ENCODE measurements at regions not wholly inside any gene's neighbourhood (a gene's known extent, or its start where the extent isn't known, plus 50 kb on each side); places are given as distances from the start of the nearest gene placed in this dataset.

DNA sequence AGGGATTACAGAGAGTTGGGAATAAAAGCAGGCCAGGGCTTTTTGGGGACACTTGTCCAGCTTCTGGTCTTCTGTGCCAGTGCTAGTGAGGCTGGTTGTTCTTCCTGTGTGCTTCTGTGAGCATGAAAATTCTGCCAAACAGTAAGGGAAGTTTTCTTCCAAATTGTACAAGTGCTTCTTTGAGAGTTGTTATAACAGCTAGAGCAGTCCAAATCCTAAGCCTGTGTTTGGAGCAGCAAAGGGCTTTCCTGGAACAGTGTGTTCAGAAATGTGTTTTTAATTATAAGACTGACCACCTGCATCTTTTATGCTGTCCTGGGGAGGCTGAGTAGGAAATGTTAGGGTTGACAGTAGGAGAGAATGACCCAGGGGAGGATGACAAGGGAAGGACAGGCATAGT lies 223.0 kb upstream of the P2RY1 start:
- H3K4me3 ChIP-seq (ENCODE audit: insufficient read depth, low read length) = no peak overlapping the region
- no peak overlapping the region for H3K27ac ChIP-seq (ENCODE audit: low read depth, low read length)
- no peak overlapping the region for H2AFZ ChIP-seq (ENCODE audit: low read length)
- no peaks in the 10 kb centered on the region for H4K20me1 ChIP-seq (ENCODE audit: insufficient read depth, low read length)
- H3K36me3 ChIP-seq (ENCODE audit: insufficient read depth, low read length) = no peaks in the 10 kb centered on the region
- DNase-seq (ENCODE audit: insufficient read length, low spot score, missing footprints) = no peak
- no peaks in the 10 kb centered on the region for H3K27me3 ChIP-seq (ENCODE audit: insufficient read depth, low read length)
- no peaks in the 10 kb centered on the region for H3K79me2 ChIP-seq (ENCODE audit: insufficient read depth, low read length)
- no peaks in the 10 kb centered on the region for H3K4me1 ChIP-seq (ENCODE audit: insufficient read depth, low read length)
- H3K4me2 ChIP-seq (ENCODE audit: insufficient read depth, low read length) = no peak overlapping the region
- TF ChIP-seq, protein P1, sequence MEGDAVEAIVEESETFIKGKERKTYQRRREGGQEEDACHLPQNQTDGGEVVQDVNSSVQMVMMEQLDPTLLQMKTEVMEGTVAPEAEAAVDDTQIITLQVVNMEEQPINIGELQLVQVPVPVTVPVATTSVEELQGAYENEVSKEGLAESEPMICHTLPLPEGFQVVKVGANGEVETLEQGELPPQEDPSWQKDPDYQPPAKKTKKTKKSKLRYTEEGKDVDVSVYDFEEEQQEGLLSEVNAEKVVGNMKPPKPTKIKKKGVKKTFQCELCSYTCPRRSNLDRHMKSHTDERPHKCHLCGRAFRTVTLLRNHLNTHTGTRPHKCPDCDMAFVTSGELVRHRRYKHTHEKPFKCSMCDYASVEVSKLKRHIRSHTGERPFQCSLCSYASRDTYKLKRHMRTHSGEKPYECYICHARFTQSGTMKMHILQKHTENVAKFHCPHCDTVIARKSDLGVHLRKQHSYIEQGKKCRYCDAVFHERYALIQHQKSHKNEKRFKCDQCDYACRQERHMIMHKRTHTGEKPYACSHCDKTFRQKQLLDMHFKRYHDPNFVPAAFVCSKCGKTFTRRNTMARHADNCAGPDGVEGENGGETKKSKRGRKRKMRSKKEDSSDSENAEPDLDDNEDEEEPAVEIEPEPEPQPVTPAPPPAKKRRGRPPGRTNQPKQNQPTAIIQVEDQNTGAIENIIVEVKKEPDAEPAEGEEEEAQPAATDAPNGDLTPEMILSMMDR (IDR thresholded peaks at IDR 0.05; ENCODE audit: extremely low read depth, low read depth, low read length) = no peak
- no peaks in the 10 kb centered on the region for H3K9me3 ChIP-seq (ENCODE audit: low read depth, low read length)

- H3K36me3 ChIP-seq (ENCODE audit: insufficient read depth, low read length) = no peaks in the 10 kb centered on the region
- no peak overlapping the region for H2AFZ ChIP-seq (ENCODE audit: low read length)
- no peaks in the 10 kb centered on the region for H3K27me3 ChIP-seq (ENCODE audit: insufficient read depth, low read length)
- no peaks in the 10 kb centered on the region for H3K4me1 ChIP-seq (ENCODE audit: insufficient read depth, low read length)
- H3K79me2 ChIP-seq (ENCODE audit: insufficient read depth, low read length) = no peaks in the 10 kb centered on the region
- H3K27ac ChIP-seq (ENCODE audit: low read depth, low read length) = no peak overlapping the region
- TF ChIP-seq, protein P1 (IDR thresholded peaks at IDR 0.05; ENCODE audit: extremely low read depth, low read depth, low read length) = no peak
- H3K9me3 ChIP-seq (ENCODE audit: low read depth, low read length) = no peaks in the 10 kb centered on the region
- no peak overlapping the region for H3K4me3 ChIP-seq (ENCODE audit: insufficient read depth, low read length)
- H4K20me1 ChIP-seq (ENCODE audit: insufficient read depth, low read length) = no peaks in the 10 kb centered on the region
- H3K4me2 ChIP-seq (ENCODE audit: insufficient read depth, low read length) = no peak overlapping the region
- DNase-seq (ENCODE audit: insufficient read length, low spot score, missing footprints) = no peak
Measured at GRCh38 chr3:152613851-152614250, 221.1 kb upstream of the P2RY1 start.

DNA sequence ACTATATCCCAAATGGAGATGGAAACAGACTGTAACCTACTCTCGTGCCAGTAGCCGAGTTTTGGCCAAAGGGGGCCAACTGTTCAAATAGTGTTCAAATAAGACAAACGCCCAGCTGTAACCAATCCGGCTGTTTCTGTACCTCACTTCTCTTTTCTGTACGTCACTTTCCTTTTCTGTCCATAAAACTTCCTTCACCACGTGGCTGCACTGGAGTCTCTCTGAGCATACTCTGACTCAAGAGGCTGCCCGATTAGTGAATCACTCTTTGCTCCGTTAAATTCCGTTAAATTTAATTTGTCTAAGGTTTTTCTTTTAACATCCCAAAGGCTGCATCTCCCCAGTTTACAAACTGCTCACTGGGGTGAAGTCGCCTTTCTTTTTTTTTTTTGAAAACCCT lies 219.2 kb upstream of the P2RY1 start:
- DNase-seq (ENCODE audit: insufficient read length, low spot score, missing footprints) = no peak
- no peaks in the 10 kb centered on the region for H3K27me3 ChIP-seq (ENCODE audit: insufficient read depth, low read length)
- H3K9me3 ChIP-seq (ENCODE audit: low read depth, low read length) = no peaks in the 10 kb centered on the region
- no peaks in the 10 kb centered on the region for H3K79me2 ChIP-seq (ENCODE audit: insufficient read depth, low read length)
- TF ChIP-seq, protein P1 (IDR thresholded peaks at IDR 0.05; ENCODE audit: extremely low read depth, low read depth, low read length) = no peak
- no peak overlapping the region for H3K4me3 ChIP-seq (ENCODE audit: insufficient read depth, low read length)
- no peak overlapping the region for H3K4me2 ChIP-seq (ENCODE audit: insufficient read depth, low read length)
- H3K36me3 ChIP-seq (ENCODE audit: insufficient read depth, low read length) = no peaks in the 10 kb centered on the region
- H3K4me1 ChIP-seq (ENCODE audit: insufficient read depth, low read length) = no peaks in the 10 kb centered on the region
- peak overlapping the region; percentile 51 for H2AFZ ChIP-seq (ENCODE audit: low read length)
- no peak overlapping the region for H3K27ac ChIP-seq (ENCODE audit: low read depth, low read length)
- H4K20me1 ChIP-seq (ENCODE audit: insufficient read depth, low read length) = no peaks in the 10 kb centered on the region

- no peaks in the 10 kb centered on the region for H3K36me3 ChIP-seq (ENCODE audit: insufficient read depth, low read length)
- H3K27me3 ChIP-seq (ENCODE audit: insufficient read depth, low read length) = no peaks in the 10 kb centered on the region
- no peak overlapping the region for H3K27ac ChIP-seq (ENCODE audit: low read depth, low read length)
- no peaks in the 10 kb centered on the region for H3K79me2 ChIP-seq (ENCODE audit: insufficient read depth, low read length)
- no peaks in the 10 kb centered on the region for H3K4me1 ChIP-seq (ENCODE audit: insufficient read depth, low read length)
- no peak for DNase-seq (ENCODE audit: insufficient read length, low spot score, missing footprints)
- no peak overlapping the region for H2AFZ ChIP-seq (ENCODE audit: low read length)
- no peaks in the 10 kb centered on the region for H4K20me1 ChIP-seq (ENCODE audit: insufficient read depth, low read length)
- H3K4me2 ChIP-seq (ENCODE audit: insufficient read depth, low read length) = no peak overlapping the region
- H3K4me3 ChIP-seq (ENCODE audit: insufficient read depth, low read length) = no peak overlapping the region
- TF ChIP-seq, protein P1 (IDR thresholded peaks at IDR 0.05; ENCODE audit: extremely low read depth, low read depth, low read length) = no peak
- H3K9me3 ChIP-seq (ENCODE audit: low read depth, low read length) = no peaks in the 10 kb centered on the region
Measured at GRCh38 chr3:152617609-152618008, 217.3 kb upstream of the P2RY1 start.

Data from osteoblast (primary cell).